ENCODE measurements at regions not wholly inside any gene's neighbourhood (a gene's known extent, or its start where the extent isn't known, plus 50 kb on each side); places are given as distances from the start of the nearest gene placed in this dataset.
"Not testable (repeated sequence)": the region's sequence is repeated elsewhere in the genome, so short reads cannot be mapped to it uniquely, and the experiment has no call there.

DNA sequence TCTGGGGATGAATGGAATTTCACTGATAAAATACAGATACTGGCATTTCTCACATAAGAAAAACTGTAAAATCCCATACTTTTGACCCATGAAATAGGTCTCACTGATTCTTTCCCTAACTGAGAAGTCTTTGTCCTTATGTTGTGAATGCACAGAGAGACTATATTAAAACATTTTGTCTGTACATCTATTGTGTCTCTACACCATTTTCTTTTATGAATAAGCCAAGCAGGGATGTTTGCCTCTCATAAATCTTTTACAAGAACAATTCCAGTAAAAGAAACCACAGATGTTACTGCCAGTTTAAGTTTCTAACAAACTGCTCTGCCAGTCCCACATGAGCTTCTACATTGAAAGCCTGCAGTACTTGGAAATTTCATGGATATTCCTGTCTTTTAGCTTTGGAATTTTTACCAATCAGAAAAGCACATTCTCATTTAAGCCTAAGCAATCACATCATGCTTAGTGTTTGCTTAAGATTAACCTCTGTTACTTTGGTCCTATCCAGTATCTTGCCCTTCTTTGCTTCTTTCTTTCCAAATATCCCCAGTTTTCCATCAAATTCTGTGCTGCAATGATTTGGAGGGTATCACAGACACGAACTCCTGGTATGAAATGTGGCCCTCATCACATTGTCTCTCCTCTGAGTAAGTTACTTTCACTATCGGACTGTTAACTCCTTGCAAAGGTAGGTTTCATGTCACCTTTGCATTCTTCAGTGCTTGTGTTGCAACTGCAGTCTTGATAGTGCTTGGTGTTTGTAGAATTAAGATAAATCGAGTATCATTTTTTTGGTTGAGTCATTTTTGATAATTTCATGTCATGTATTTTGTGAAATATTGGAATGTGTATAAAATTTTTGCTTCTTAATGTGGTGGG lies 415.1 kb upstream of the ADAMTSL1 start:
- Mint-ChIP-seq H3K27me3 (no peaks in the 10 kb centered on the region), H3K4me3 (no peak overlapping the region), H3K27ac (no peak overlapping the region), H3K36me3 (no peaks in the 10 kb centered on the region), H3K9me3 (no peaks in the 10 kb centered on the region), H3K4me1 (no peaks in the 10 kb centered on the region)
- no peak for DNase-seq

DNA sequence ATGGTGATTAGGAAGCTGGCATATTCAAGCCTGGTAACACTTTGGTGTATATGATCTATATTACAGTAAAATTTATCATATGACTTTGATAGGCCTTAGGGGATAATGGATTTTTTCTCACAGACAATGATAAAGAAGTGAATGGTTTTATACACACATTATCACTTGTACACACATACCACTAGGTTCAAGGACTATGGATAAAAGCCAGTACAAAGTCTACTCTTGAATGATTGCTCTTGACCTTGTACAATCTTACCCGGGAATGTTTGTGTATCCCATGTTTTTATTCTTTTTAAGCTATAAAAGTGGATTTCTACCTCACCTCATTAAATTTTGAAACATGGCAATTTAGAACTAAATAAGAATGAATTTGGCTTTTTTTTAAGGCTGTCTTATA lies 414.5 kb upstream of the ADAMTSL1 start:
- Mint-ChIP-seq H3K9me3 (no peaks in the 10 kb centered on the region), H3K4me3 (no peak overlapping the region), H3K27ac (no peak overlapping the region), H3K36me3 (no peaks in the 10 kb centered on the region), H3K27me3 (no peaks in the 10 kb centered on the region), H3K4me1 (no peaks in the 10 kb centered on the region)
- no peak for DNase-seq

GRCh38 chr9:18060269-18060934 lies 413.6 kb upstream of the ADAMTSL1 start:
- H3K36me3 Mint-ChIP-seq, result no peaks in the 10 kb centered on the region
- no peak overlapping the region for H3K4me3 Mint-ChIP-seq
- no peaks in the 10 kb centered on the region for H3K4me1 Mint-ChIP-seq
- H3K9me3 Mint-ChIP-seq, result no peaks in the 10 kb centered on the region
- H3K27me3 Mint-ChIP-seq, result no peaks in the 10 kb centered on the region
- H3K27ac Mint-ChIP-seq, result no peak overlapping the region
- no peak for DNase-seq

GRCh38 chr9:18061332-18061731 lies 412.6 kb upstream of the ADAMTSL1 start:
- Mint-ChIP-seq H3K4me1 (no peaks in the 10 kb centered on the region), H3K9me3 (no peaks in the 10 kb centered on the region), H3K27me3 (no peaks in the 10 kb centered on the region), H3K4me3 (no peak overlapping the region), H3K36me3 (no peaks in the 10 kb centered on the region), H3K27ac (no peak overlapping the region)
- no peak for DNase-seq

DNA sequence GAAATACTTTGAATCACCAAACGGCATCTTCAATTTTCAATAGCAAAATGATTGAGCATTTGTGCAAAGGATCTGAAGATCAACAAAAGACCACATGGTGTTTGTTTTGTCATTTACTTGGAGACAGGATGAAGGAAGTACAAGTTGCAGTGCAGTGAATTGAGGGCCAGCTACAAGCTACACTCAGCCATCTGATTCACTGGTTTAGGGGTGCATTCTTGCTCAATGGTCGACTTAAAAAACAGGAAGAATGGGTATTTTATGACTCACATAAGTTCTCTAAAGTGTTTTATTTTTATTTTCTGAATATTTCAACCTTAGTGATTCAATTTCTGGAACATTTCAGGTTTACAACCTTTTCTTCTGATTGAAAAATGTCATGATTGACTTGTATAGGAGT lies 412.1 kb upstream of the ADAMTSL1 start:
- Mint-ChIP-seq H3K36me3 (no peaks in the 10 kb centered on the region), H3K9me3 (no peaks in the 10 kb centered on the region), H3K4me1 (no peaks in the 10 kb centered on the region), H3K27ac (no peak overlapping the region), H3K4me3 (no peak overlapping the region), H3K27me3 (no peaks in the 10 kb centered on the region)
- DNase-seq, result no peak

DNA sequence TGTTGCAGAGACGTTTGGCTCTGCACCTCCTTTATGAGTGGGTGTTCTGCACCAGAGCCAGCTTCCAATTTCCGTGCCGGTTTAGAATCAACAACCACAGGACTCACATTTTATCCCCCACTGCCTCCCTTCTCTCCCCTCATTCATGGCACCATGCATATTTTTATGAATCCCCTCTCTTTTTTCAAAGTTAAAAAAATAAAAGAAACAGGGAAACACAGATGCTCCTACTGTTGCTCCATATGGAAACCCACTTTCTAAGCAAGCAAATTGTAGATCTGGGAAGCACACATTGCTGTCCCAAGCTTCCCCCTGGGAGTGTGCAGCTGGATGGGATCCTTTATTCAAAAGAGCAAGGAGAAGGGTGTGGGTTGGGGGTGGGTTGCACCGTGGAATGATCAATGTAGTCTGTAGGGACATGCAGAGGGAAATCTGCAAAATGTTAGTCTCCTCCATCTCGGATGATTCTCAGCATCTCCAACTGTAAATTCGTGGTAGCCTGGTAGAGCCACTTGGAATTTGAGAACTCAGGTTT lies 410.0 kb upstream of the ADAMTSL1 start:
- H3K27me3 Mint-ChIP-seq, result no peaks in the 10 kb centered on the region
- no peak overlapping the region for H3K27ac Mint-ChIP-seq
- H3K4me1 Mint-ChIP-seq, result no peaks in the 10 kb centered on the region
- H3K4me3 Mint-ChIP-seq, result no peak overlapping the region
- DNase-seq, result no peak
- no peaks in the 10 kb centered on the region for H3K9me3 Mint-ChIP-seq
- no peaks in the 10 kb centered on the region for H3K36me3 Mint-ChIP-seq

- H3K27ac Mint-ChIP-seq, H3K4me3 Mint-ChIP-seq, H3K27me3 Mint-ChIP-seq, H3K9me3 Mint-ChIP-seq, H3K4me1 Mint-ChIP-seq, DNase-seq, H3K36me3 Mint-ChIP-seq: not testable (repeated sequence)
Measured at GRCh38 chr9:18066608-18067007, 407.3 kb upstream of the ADAMTSL1 start.

- Mint-ChIP-seq H3K27ac (no peak overlapping the region), H3K27me3 (no peaks in the 10 kb centered on the region), H3K9me3 (no peaks in the 10 kb centered on the region), H3K4me1 (no peaks in the 10 kb centered on the region), H3K4me3 (no peak overlapping the region), H3K36me3 (no peaks in the 10 kb centered on the region)
- no peak for DNase-seq
Measured at GRCh38 chr9:18067548-18068120, 406.3 kb upstream of the ADAMTSL1 start.

DNA sequence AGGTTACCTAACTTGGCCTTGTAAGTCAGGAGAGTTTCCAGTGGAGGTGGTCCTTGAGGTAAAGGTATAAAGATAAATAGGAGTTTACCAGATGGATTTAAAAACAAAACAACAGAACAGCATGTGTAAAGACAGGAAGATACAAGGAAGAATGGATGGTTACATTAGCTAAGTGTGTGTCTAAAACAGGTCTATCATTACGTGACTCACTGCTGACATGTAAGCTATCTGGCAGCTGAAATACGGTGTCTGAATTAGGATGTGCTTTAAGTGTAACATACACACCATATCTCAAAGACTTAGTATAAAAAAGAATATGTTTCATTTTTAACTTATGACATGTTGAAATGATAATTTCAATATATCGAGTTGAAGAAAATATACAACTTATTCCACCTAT lies 405.1 kb upstream of the ADAMTSL1 start:
- H3K36me3 Mint-ChIP-seq, result no peaks in the 10 kb centered on the region
- H3K4me3 Mint-ChIP-seq, result no peak overlapping the region
- H3K4me1 Mint-ChIP-seq, result no peaks in the 10 kb centered on the region
- no peaks in the 10 kb centered on the region for H3K27me3 Mint-ChIP-seq
- no peak overlapping the region for H3K27ac Mint-ChIP-seq
- H3K9me3 Mint-ChIP-seq, result no peaks in the 10 kb centered on the region
- no peak for DNase-seq

- H3K36me3 Mint-ChIP-seq, result no peaks in the 10 kb centered on the region
- no peak for DNase-seq
- H3K27ac Mint-ChIP-seq, result peak overlapping the region; percentile 23
- no peaks in the 10 kb centered on the region for H3K4me1 Mint-ChIP-seq
- H3K9me3 Mint-ChIP-seq, result no peaks in the 10 kb centered on the region
- no peak overlapping the region for H3K4me3 Mint-ChIP-seq
- H3K27me3 Mint-ChIP-seq, result no peaks in the 10 kb centered on the region
Measured at GRCh38 chr9:18071651-18072060, 402.3 kb upstream of the ADAMTSL1 start.

DNA sequence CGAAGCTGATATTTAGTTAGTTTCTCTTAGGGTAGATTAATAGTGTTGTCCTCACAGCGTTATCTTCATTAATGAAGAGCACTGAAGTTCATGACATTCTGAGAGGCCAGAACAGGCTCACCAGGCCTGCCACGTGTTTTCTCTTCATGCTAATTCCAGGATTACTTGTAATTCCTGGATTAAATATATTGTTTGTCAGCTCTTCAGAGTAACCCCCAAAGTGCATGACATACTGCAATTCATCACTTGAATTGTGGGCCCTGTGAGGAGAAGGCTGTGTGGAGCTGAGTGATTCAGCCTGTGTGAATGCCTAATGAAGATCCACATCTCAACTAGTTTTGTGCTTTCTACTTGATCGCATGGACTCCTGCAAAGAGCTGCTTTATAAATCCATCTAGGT lies 401.0 kb upstream of the ADAMTSL1 start:
- no peaks in the 10 kb centered on the region for H3K36me3 Mint-ChIP-seq
- no peak overlapping the region for H3K27ac Mint-ChIP-seq
- no peaks in the 10 kb centered on the region for H3K4me1 Mint-ChIP-seq
- H3K27me3 Mint-ChIP-seq, result no peaks in the 10 kb centered on the region
- H3K9me3 Mint-ChIP-seq, result no peaks in the 10 kb centered on the region
- H3K4me3 Mint-ChIP-seq, result no peak overlapping the region
- no peak for DNase-seq

- Mint-ChIP-seq H3K36me3 (no peaks in the 10 kb centered on the region), H3K27me3 (no peaks in the 10 kb centered on the region), H3K4me1 (no peaks in the 10 kb centered on the region), H3K27ac (no peak overlapping the region), H3K9me3 (no peaks in the 10 kb centered on the region), H3K4me3 (no peak overlapping the region)
- no peak for DNase-seq
Measured at GRCh38 chr9:18074041-18074440, 399.9 kb upstream of the ADAMTSL1 start.

DNA sequence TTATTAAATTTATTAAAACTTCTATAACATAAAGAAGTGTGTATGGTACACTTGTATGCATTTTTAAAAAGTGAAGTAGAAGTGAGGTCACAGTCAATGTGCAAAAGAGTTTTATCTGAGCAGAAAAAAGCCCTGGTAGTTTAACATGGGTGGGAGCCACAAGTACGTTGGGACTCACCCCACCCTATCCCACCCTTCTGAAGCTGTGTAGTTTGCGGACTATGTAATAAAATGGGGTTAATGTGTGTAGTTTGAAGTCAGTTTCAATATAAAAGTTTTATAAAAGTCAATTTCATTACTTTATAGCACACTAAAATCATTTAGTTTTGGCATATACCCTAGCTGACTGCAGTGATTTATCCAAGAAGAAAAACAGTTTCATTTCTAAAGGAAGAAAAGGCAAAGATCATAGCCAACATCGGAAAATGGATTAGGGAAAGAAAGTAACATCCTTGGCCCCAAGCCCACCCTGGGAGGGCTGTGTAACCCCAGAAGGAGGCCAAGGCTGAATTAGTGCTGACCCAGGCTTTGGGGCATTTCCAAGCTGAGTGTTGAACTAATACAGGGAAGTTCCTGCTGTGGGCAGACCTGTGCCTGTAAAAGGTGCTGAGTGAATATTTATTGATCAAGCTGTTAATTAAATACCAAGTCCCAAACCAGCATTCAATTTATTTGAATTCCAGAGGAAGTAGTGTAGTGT lies 398.6 kb upstream of the ADAMTSL1 start:
- no peak overlapping the region for H3K4me3 Mint-ChIP-seq
- no peaks in the 10 kb centered on the region for H3K9me3 Mint-ChIP-seq
- no peaks in the 10 kb centered on the region for H3K36me3 Mint-ChIP-seq
- H3K27me3 Mint-ChIP-seq, result no peaks in the 10 kb centered on the region
- H3K4me1 Mint-ChIP-seq, result no peaks in the 10 kb centered on the region
- no peak overlapping the region for H3K27ac Mint-ChIP-seq
- no peak for DNase-seq

DNA sequence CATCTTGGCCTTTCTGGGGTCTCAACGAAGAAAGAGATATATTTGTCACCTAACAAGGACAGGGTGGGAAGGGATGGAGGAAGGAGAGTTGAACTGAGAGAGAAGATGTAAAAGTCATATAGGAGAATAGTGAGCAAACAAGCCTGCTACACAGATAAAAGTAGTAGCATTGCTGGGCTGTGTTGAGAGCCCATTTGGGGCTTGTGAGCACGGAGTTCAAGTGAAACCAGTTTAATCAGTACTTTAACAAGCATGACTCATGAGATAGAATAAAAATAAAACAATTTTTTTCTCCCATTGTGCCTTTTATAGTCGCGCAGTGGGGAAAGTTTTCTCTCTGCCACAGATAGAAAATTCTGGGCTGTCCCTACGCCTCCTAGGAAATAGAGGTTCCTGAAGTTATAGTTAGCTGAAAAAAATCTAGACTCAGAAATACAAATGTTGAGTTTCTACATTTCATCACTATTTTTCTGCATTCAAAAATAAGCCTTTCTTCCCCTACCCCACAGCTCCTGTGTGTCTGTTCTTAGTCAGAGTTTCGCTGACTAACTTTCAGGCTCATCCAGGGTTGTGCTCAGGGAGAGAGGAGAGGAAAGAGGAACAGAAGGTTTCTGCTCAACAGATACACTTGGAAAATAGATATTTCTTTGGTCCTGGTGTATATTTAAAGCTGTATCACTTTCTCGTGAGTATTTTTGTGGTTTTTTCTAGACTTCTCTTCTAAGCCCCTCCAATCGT lies 395.8 kb upstream of the ADAMTSL1 start:
- H3K4me1 Mint-ChIP-seq, result no peaks in the 10 kb centered on the region
- no peaks in the 10 kb centered on the region for H3K9me3 Mint-ChIP-seq
- no peak for DNase-seq
- H3K27ac Mint-ChIP-seq, result no peak overlapping the region
- no peaks in the 10 kb centered on the region for H3K36me3 Mint-ChIP-seq
- no peaks in the 10 kb centered on the region for H3K27me3 Mint-ChIP-seq
- H3K4me3 Mint-ChIP-seq, result no peak overlapping the region

Measured in activated naive CD8-positive, alpha-beta T cell treated with anti-CD3 and anti-CD28 coated beads for 36 hours (primary cell).